Liver (tissue), 8 donors: ENCODE measurements at regions not wholly inside any gene's neighbourhood (a gene's known extent, or its start where the extent isn't known, plus 50 kb on each side); places are given as distances from the start of the nearest gene placed in this dataset.

Experiments used
- DNase-seq: peaks from one replicate; pipeline ENCODE4 v3.0.0-alpha.2; 2017; ENCODE audit warnings: low spot score
- H3K27ac ChIP-seq, 2 donors: one replicate each; pipeline ENCODE4 v1.7.0; 2013; ENCODE audit warnings: inconsistent platforms in 2 of 2, low read length in 2 of 2, control low read depth in 1 of 2, low read depth in 1 of 2, mild to moderate bottlenecking in 1 of 2
- H3K27me3 ChIP-seq, 4 donors: one replicate each; pipeline versions ENCODE4 v1.6.1 to v1.7.0; 2013; ENCODE audit warnings: low read length in 3 of 4, inconsistent platforms in 1 of 4, mild to moderate bottlenecking in 1 of 4, moderate library complexity in 1 of 4; ENCODE audit not compliant: control insufficient read depth in 4 of 4, insufficient read depth in 4 of 4
- H3K36me3 ChIP-seq, 4 donors: one replicate each; pipeline versions ENCODE4 v1.6.1 to v1.7.0; 2013; ENCODE audit warnings: low read length in 3 of 4, mild to moderate bottlenecking in 3 of 4, low read depth in 1 of 4, moderate library complexity in 1 of 4; ENCODE audit not compliant: control insufficient read depth in 4 of 4, insufficient read depth in 3 of 4
- H3K4me1 ChIP-seq, 4 donors: one replicate each; pipeline versions ENCODE4 v1.6.1 to v1.7.0; 2013; ENCODE audit warnings: low read length in 3 of 4, mild to moderate bottlenecking in 3 of 4, moderate library complexity in 1 of 4; ENCODE audit not compliant: control insufficient read depth in 4 of 4, insufficient read depth in 4 of 4
- H3K4me3 ChIP-seq, 3 donors: one replicate each; pipeline versions ENCODE4 v1.6.1 to v1.7.0; 2013; ENCODE audit warnings: low read length in 3 of 3, control low read depth in 1 of 3, low read depth in 1 of 3, mild to moderate bottlenecking in 1 of 3
- H3K9ac ChIP-seq, 2 donors: one replicate each; pipeline ENCODE4 v1.7.0; 2013; ENCODE audit warnings: low read length in 2 of 2, mild to moderate bottlenecking in 2 of 2, moderate library complexity in 2 of 2, control low read depth in 1 of 2, low read depth in 1 of 2
- H3K9me3 ChIP-seq, 4 donors: one replicate each; pipeline versions ENCODE4 v1.6.1 to v1.7.0; 2013; ENCODE audit warnings: low read length in 3 of 4; ENCODE audit not compliant: control insufficient read depth in 4 of 4
- EGR1 ChIP-seq, 2 donors: IDR thresholded peaks; 2 replicates each; pipeline ENCODE4 v1.6.1; 2016 to 2018; ENCODE audit warnings: antibody characterized with exemption in 2 of 2, low read depth in 2 of 2
- FOXA1 ChIP-seq: IDR thresholded peaks from 2 replicates; pipeline ENCODE4 v1.6.1; 2016; ENCODE audit warnings: antibody characterized with exemption
- FOXA2 ChIP-seq: IDR thresholded peaks from 2 replicates; pipeline ENCODE4 v1.6.1; 2016; ENCODE audit warnings: antibody characterized with exemption
- GABPA ChIP-seq, 2 donors: IDR thresholded peaks in 1 of 2; conservative IDR thresholded peaks in 1 of 2; 2 replicates each; pipeline ENCODE4 v1.6.1; 2016; ENCODE audit warnings: antibody characterized with exemption in 2 of 2, mild to moderate bottlenecking in 1 of 2, moderate library complexity in 1 of 2
- HNF4A ChIP-seq, 2 donors: conservative IDR thresholded peaks; 2 replicates each; pipeline ENCODE4 v1.6.1; 2016; ENCODE audit warnings: antibody characterized with exemption in 2 of 2, mild to moderate bottlenecking in 2 of 2
- HNF4G ChIP-seq: IDR thresholded peaks from 2 replicates; pipeline ENCODE4 v1.6.1; 2016; ENCODE audit warnings: antibody characterized with exemption
- JUND ChIP-seq, 2 donors: IDR thresholded peaks; 2 replicates each; pipeline ENCODE4 v1.6.1; 2016; ENCODE audit warnings: antibody characterized with exemption in 2 of 2
- NR2F2 ChIP-seq: IDR thresholded peaks from 2 replicates; pipeline ENCODE4 v1.6.1; 2016; ENCODE audit warnings: antibody characterized with exemption
- RXRA ChIP-seq, 2 donors: IDR thresholded peaks; 2 replicates each; pipeline ENCODE4 v1.6.1; 2017 to 2018; ENCODE audit warnings: antibody characterized with exemption in 2 of 2, mild to moderate bottlenecking in 1 of 2
- SP1 ChIP-seq: IDR thresholded peaks from 2 replicates; pipeline ENCODE4 v1.6.1; 2018; ENCODE audit warnings: antibody characterized with exemption, mild to moderate bottlenecking
- TAF1 ChIP-seq: conservative IDR thresholded peaks from 2 replicates; pipeline ENCODE4 v1.6.1; 2016; ENCODE audit warnings: antibody characterized with exemption, mild to moderate bottlenecking
- YY1 ChIP-seq: IDR thresholded peaks from 2 replicates; pipeline ENCODE4 v1.6.1; 2016; ENCODE audit warnings: antibody characterized with exemption, mild to moderate bottlenecking
- WGBS: extraction: QIAGEN DNeasy Blood & Tissue Kit; methylation state at CpG from one replicate; pipeline ENCODE4 v1.1.7; 2013; 5-methylcytosine and 5-hydroxymethylcytosine counted together
- TF ChIP-seq, protein P1 (sequence below): IDR thresholded peaks from 2 replicates; pipeline ENCODE4 v1.6.1; 2016; ENCODE audit warnings: antibody characterized with exemption, mild to moderate bottlenecking
- TF ChIP-seq, protein P2 (sequence below): fragments of 150-350 bp; IDR thresholded peaks from 2 replicates; pipeline ENCODE4 v1.5.1; 2017; ENCODE audit warnings: improper control_type of control experiment, low read depth, low read length; ENCODE audit not compliant: missing input control
- TF ChIP-seq, protein P3 (sequence below): IDR thresholded peaks from 2 replicates; pipeline ENCODE4 v1.6.1; 2016; ENCODE audit warnings: antibody characterized with exemption
- TF ChIP-seq, protein P4 (sequence below): IDR thresholded peaks from 2 replicates; pipeline ENCODE4 v1.6.1; 2016; ENCODE audit warnings: antibody characterized with exemption
- donor health status: healthy.
- donor health status: healthy.
- donor health status: healthy.
- donor health status: healthy.
- donor health status: healthy.

DNA sequence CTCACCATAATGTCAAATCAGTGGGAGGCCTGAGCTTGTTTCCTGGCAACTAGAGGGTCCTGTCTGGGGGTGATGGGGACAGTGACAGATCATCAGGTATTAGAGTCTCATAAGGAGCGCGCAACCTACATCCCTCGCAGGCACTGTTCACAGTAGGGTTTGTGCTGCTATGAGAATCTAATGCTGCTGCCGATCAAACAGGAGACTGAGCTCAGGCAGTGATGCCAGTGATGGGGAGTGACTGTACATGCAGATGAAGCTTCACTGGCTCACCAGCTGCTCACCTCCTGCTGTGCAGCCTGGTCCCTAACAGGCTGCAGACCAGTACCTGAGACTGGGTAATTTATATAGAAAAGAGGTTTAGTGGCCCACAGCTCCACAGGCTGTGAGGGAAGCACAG, 147.3 kb downstream of the TTLL2 start:
- TF ChIP-seq FOXA2 (no peak), HNF4A (conservative IDR thresholded peaks at IDR 0.05) (no peak), EGR1 (IDR thresholded peaks at IDR 0.05; ENCODE audit: low read depth in 2 of 2) (no peak), HNF4G (no peak), TAF1 (no peak), YY1 (no peak), RXRA (IDR thresholded peaks at IDR 0.05) (no peak), GABPA (IDR thresholded peaks at IDR 0.05 in 1 of 2, conservative IDR thresholded peaks at IDR 0.05 in 1 of 2) (no peak), NR2F2 (no peak), FOXA1 (no peak), JUND (IDR thresholded peaks at IDR 0.05) (no peak)
- TF ChIP-seq, protein P1, sequence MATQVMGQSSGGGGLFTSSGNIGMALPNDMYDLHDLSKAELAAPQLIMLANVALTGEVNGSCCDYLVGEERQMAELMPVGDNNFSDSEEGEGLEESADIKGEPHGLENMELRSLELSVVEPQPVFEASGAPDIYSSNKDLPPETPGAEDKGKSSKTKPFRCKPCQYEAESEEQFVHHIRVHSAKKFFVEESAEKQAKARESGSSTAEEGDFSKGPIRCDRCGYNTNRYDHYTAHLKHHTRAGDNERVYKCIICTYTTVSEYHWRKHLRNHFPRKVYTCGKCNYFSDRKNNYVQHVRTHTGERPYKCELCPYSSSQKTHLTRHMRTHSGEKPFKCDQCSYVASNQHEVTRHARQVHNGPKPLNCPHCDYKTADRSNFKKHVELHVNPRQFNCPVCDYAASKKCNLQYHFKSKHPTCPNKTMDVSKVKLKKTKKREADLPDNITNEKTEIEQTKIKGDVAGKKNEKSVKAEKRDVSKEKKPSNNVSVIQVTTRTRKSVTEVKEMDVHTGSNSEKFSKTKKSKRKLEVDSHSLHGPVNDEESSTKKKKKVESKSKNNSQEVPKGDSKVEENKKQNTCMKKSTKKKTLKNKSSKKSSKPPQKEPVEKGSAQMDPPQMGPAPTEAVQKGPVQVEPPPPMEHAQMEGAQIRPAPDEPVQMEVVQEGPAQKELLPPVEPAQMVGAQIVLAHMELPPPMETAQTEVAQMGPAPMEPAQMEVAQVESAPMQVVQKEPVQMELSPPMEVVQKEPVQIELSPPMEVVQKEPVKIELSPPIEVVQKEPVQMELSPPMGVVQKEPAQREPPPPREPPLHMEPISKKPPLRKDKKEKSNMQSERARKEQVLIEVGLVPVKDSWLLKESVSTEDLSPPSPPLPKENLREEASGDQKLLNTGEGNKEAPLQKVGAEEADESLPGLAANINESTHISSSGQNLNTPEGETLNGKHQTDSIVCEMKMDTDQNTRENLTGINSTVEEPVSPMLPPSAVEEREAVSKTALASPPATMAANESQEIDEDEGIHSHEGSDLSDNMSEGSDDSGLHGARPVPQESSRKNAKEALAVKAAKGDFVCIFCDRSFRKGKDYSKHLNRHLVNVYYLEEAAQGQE, result no peak
- TF ChIP-seq, protein P2, sequence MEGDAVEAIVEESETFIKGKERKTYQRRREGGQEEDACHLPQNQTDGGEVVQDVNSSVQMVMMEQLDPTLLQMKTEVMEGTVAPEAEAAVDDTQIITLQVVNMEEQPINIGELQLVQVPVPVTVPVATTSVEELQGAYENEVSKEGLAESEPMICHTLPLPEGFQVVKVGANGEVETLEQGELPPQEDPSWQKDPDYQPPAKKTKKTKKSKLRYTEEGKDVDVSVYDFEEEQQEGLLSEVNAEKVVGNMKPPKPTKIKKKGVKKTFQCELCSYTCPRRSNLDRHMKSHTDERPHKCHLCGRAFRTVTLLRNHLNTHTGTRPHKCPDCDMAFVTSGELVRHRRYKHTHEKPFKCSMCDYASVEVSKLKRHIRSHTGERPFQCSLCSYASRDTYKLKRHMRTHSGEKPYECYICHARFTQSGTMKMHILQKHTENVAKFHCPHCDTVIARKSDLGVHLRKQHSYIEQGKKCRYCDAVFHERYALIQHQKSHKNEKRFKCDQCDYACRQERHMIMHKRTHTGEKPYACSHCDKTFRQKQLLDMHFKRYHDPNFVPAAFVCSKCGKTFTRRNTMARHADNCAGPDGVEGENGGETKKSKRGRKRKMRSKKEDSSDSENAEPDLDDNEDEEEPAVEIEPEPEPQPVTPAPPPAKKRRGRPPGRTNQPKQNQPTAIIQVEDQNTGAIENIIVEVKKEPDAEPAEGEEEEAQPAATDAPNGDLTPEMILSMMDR, result no peak
- TF ChIP-seq, protein P3, sequence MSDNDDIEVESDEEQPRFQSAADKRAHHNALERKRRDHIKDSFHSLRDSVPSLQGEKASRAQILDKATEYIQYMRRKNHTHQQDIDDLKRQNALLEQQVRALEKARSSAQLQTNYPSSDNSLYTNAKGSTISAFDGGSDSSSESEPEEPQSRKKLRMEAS, result no peak
- TF ChIP-seq, protein P4, sequence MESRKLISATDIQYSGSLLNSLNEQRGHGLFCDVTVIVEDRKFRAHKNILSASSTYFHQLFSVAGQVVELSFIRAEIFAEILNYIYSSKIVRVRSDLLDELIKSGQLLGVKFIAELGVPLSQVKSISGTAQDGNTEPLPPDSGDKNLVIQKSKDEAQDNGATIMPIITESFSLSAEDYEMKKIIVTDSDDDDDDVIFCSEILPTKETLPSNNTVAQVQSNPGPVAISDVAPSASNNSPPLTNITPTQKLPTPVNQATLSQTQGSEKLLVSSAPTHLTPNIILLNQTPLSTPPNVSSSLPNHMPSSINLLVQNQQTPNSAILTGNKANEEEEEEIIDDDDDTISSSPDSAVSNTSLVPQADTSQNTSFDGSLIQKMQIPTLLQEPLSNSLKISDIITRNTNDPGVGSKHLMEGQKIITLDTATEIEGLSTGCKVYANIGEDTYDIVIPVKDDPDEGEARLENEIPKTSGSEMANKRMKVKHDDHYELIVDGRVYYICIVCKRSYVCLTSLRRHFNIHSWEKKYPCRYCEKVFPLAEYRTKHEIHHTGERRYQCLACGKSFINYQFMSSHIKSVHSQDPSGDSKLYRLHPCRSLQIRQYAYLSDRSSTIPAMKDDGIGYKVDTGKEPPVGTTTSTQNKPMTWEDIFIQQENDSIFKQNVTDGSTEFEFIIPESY, result no peak
- 97% methylated on average over 4 of the region's 4 CpGs for WGBS
- Histone ChIP-seq H3K9me3 (no peaks in the 10 kb centered on the region), H3K27me3 (no peaks in the 10 kb centered on the region), H3K4me3 (no peak overlapping the region), H3K9ac (no peak overlapping the region), H3K27ac (no peak overlapping the region), H3K4me1 (no peaks in the 10 kb centered on the region), H3K36me3 (no peaks in the 10 kb centered on the region)
- no peak for DNase-seq

DNA sequence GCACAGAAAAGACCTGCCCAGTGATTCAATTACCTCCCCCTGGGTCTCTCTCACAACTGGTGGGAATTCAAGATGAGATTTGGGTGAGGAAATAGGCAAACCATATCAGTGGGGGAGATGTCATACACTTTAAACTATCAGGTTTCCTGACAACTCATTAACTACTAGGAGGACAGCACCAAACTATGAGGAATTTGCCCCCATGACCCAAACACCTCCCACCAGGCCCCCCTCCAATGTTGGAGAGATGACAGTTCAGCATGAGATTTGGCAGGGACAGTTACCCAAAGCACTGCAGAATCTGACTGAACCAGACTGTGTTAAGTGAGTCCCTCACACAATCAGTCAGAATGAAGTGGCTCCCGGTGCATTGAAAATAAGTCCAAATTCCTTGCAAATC, 148.0 kb downstream of the TTLL2 start:
- no peak overlapping the region for H3K4me3 ChIP-seq
- no peaks in the 10 kb centered on the region for H3K9me3 ChIP-seq
- no peak for DNase-seq
- no peaks in the 10 kb centered on the region for H3K36me3 ChIP-seq
- H3K9ac ChIP-seq, result no peak overlapping the region
- no peak overlapping the region for H3K27ac ChIP-seq
- WGBS, result 81% methylated on average over 1 of the region's 1 CpG
- TF ChIP-seq JUND (IDR thresholded peaks at IDR 0.05) (no peak), SP1 (no peak), EGR1 (IDR thresholded peaks at IDR 0.05; ENCODE audit: low read depth in 2 of 2) (no peak), FOXA2 (no peak)
- no peaks in the 10 kb centered on the region for H3K4me1 ChIP-seq
- no peaks in the 10 kb centered on the region for H3K27me3 ChIP-seq
